IMR-90 (cell line): ENCODE measurements at regions not wholly inside any gene's neighbourhood (a gene's known extent, or its start where the extent isn't known, plus 50 kb on each side); places are given as distances from the start of the nearest gene placed in this dataset.

Experiments used
- ATAC-seq: fragments of 200-7000 bp; cut with Tn5 transposase; 2 replicates; pipeline ENCODE4 v1.9.1; 2020; ENCODE audit warnings: low read depth, mild to moderate bottlenecking, moderate library complexity
- BruUV-seq: library from RNA; stranded (reverse); fragments of 400-500 nt; replicated peaks from 2 replicates; lab custom pipeline; 2021; lab: Mats Ljungman, UMichigan
- CTCF ChIA-PET: fragments of 300-600 bp; formaldehyde crosslinking; extraction: SDS; loops from one replicate; lab custom pipeline; 2021; ENCODE audit warnings: antibody characterized with exemption; lab: Yijun Ruan, JAX
- POLR2A ChIA-PET: fragments of 300-600 bp; sonication (Branson Sonifier 250); formaldehyde crosslinking; loops from one replicate; lab custom pipeline; 2022; ENCODE audit warnings: antibody characterized with exemption; ENCODE audit not compliant: unreplicated experiment; lab: Charles Lee
- DNase-seq: peaks from one replicate; pipeline ENCODE4 v3.0.0; 2013
- H2AFZ ChIP-seq: replicated peaks from 2 replicates; pipeline ENCODE3; 2013; ENCODE audit warnings: low read length, mild to moderate bottlenecking; ENCODE audit not compliant: poor library complexity
- H2AK5ac ChIP-seq: 2 replicates; pipeline ENCODE4 v1.6.1; 2013; ENCODE audit warnings: low read depth, low read length, inconsistent platforms
- H2AK9ac ChIP-seq: replicated peaks from 2 replicates; pipeline ENCODE3; 2013; ENCODE audit warnings: mild to moderate bottlenecking, low read depth, low read length, moderate library complexity; ENCODE audit not compliant: poor library complexity
- H2BK120ac ChIP-seq: 2 replicates; pipeline ENCODE4 v1.6.1; 2013; ENCODE audit warnings: low read depth, low read length, inconsistent platforms
- H2BK15ac ChIP-seq: 3 replicates; pipeline ENCODE4 v1.6.1; 2013; ENCODE audit warnings: low read depth, low read length, inconsistent platforms
- H2BK20ac ChIP-seq: 2 replicates; pipeline ENCODE4 v1.6.1; 2013; ENCODE audit warnings: low read depth, mild to moderate bottlenecking, inconsistent platforms, low read length, moderate library complexity
- H2BK5ac ChIP-seq: 2 replicates; pipeline ENCODE4 v1.6.1; 2013; ENCODE audit warnings: mild to moderate bottlenecking, low read depth, low read length, inconsistent platforms; ENCODE audit not compliant: poor library complexity, severe bottlenecking
- H3K14ac ChIP-seq: replicated peaks from 2 replicates; pipeline ENCODE4 v1.6.1; 2013; ENCODE audit warnings: low read depth, low read length, inconsistent platforms
- H3K18ac ChIP-seq: 2 replicates; pipeline ENCODE4 v1.6.1; 2013; ENCODE audit warnings: low read depth, low read length, control low read depth
- H3K23ac ChIP-seq: 2 replicates; pipeline ENCODE4 v1.6.1; 2013; ENCODE audit warnings: low read depth, low read length, inconsistent platforms
- H3K27ac ChIP-seq: 2 replicates; pipeline ENCODE4 v1.5.1; 2013; ENCODE audit warnings: mild to moderate bottlenecking, control low read depth, low read length; ENCODE audit not compliant: insufficient read depth
- H3K27me3 ChIP-seq: 2 replicates; pipeline ENCODE4 v1.6.1; 2013; ENCODE audit warnings: low read length; ENCODE audit not compliant: control insufficient read depth, insufficient read depth
- H3K36me3 ChIP-seq: 2 replicates; pipeline ENCODE4 v1.6.1; 2013; ENCODE audit warnings: low read length, mixed read lengths; ENCODE audit not compliant: control insufficient read depth, insufficient read depth
- H3K4ac ChIP-seq: 2 replicates; pipeline ENCODE4 v1.6.1; 2013; ENCODE audit warnings: low read depth, low read length, inconsistent platforms
- H3K4me1 ChIP-seq: 2 replicates; pipeline ENCODE4 v1.6.1; 2013; ENCODE audit warnings: low read length, mixed read lengths; ENCODE audit not compliant: control insufficient read depth, insufficient read depth
- H3K4me2 ChIP-seq: 2 replicates; pipeline ENCODE4 v1.6.1; 2013; ENCODE audit warnings: low read depth, mild to moderate bottlenecking, control low read depth, low read length, moderate library complexity
- H3K4me3 ChIP-seq: 2 replicates; pipeline ENCODE4 v1.5.1; 2013; ENCODE audit warnings: low read depth, mild to moderate bottlenecking, control low read depth, low read length, moderate library complexity; ENCODE audit not compliant: insufficient read depth
- H3K56ac ChIP-seq: 2 replicates; pipeline ENCODE4 v1.6.1; 2013; ENCODE audit warnings: low read length, inconsistent platforms; ENCODE audit not compliant: insufficient read depth; ENCODE audit errors: extremely low read depth
- H3K79me1 ChIP-seq, 2 experiments: 2 replicates each; pipeline ENCODE4 v1.6.1; 2013; ENCODE audit warnings: low read length in 2 of 2, inconsistent platforms in 1 of 2, low read depth in 1 of 2
- H3K9ac ChIP-seq: 2 replicates; pipeline ENCODE4 v1.6.1; 2013; ENCODE audit warnings: low read depth, low read length, control low read depth
- H3K9me1 ChIP-seq: 2 replicates; pipeline ENCODE4 v1.6.1; 2013; ENCODE audit warnings: low read length, inconsistent platforms; ENCODE audit not compliant: insufficient read depth
- H3K9me3 ChIP-seq: 2 replicates; pipeline ENCODE4 v1.6.1; 2013; ENCODE audit warnings: low read length; ENCODE audit not compliant: control insufficient read depth, insufficient read depth
- H4K20me1 ChIP-seq: 2 replicates; pipeline ENCODE4 v1.6.1; 2013; ENCODE audit warnings: low read length, inconsistent platforms; ENCODE audit not compliant: insufficient read depth
- H4K5ac ChIP-seq: 2 replicates; pipeline ENCODE4 v1.6.1; 2013; ENCODE audit warnings: mild to moderate bottlenecking, low read depth, low read length, control low read depth
- H4K8ac ChIP-seq, 2 experiments: 2 replicates each; pipeline ENCODE4 v1.6.1; 2013; ENCODE audit warnings: low read depth in 2 of 2, low read length in 2 of 2, control low read depth in 1 of 2, inconsistent platforms in 1 of 2
- H4K91ac ChIP-seq: 2 replicates; pipeline ENCODE4 v1.6.1; 2013; ENCODE audit warnings: low read depth, low read length, inconsistent platforms; ENCODE audit not compliant: insufficient read depth
- BHLHE40 ChIP-seq: fragments of 150-350 bp; IDR thresholded peaks from 2 replicates; pipeline ENCODE4 v1.6.1; 2016; ENCODE audit warnings: mild to moderate bottlenecking, low read depth, low read length
- CEBPB ChIP-seq: IDR thresholded peaks from 2 replicates; pipeline ENCODE4 v1.6.1; 2012; ENCODE audit warnings: low read depth, low read length, improper control_type of control experiment
- CHD1 ChIP-seq: IDR thresholded peaks from 2 replicates; pipeline ENCODE4 v1.6.1; 2012; ENCODE audit warnings: low read depth, low read length, improper control_type of control experiment
- CTCF ChIP-seq: conservative IDR thresholded peaks from 2 replicates; pipeline ENCODE4 v1.5.1; 2012; ENCODE audit warnings: mild to moderate bottlenecking, low read depth, low read length, improper control_type of control experiment
- ELK1 ChIP-seq: fragments of 150-350 bp; IDR thresholded peaks from 2 replicates; pipeline ENCODE4 v1.6.1; 2016; ENCODE audit warnings: low read depth, mild to moderate bottlenecking, low read length, moderate library complexity, borderline replicate concordance
- FOS ChIP-seq: fragments of 150-350 bp; IDR thresholded peaks from 2 replicates; pipeline ENCODE4 v1.6.1; 2016; ENCODE audit warnings: low read depth, low read length
- MAFK ChIP-seq: IDR thresholded peaks from 2 replicates; pipeline ENCODE4 v1.6.1; 2012; ENCODE audit warnings: low read depth, low read length, improper control_type of control experiment
- MAZ ChIP-seq: IDR thresholded peaks from 2 replicates; pipeline ENCODE4 v1.6.1; 2012; ENCODE audit warnings: low read depth, mild to moderate bottlenecking, low read length, improper control_type of control experiment, moderate library complexity, borderline replicate concordance
- MXI1 ChIP-seq: IDR thresholded peaks from 2 replicates; pipeline ENCODE4 v1.6.1; 2012; ENCODE audit warnings: low read depth, mild to moderate bottlenecking, low read length, moderate library complexity, borderline replicate concordance
- NFE2L2 ChIP-seq: fragments of 150-350 bp; IDR thresholded peaks from 2 replicates; pipeline ENCODE4 v1.6.1; 2016; ENCODE audit warnings: low read depth, mild to moderate bottlenecking, low read length
- POLR2A ChIP-seq: IDR thresholded peaks from 2 replicates; pipeline ENCODE4 v1.6.1; 2012; ENCODE audit warnings: mild to moderate bottlenecking, low read depth, low read length
- RAD21 ChIP-seq: IDR thresholded peaks from 2 replicates; pipeline ENCODE4 v1.6.1; 2012; ENCODE audit warnings: low read length, improper control_type of control experiment
- RCOR1 ChIP-seq: IDR thresholded peaks from 2 replicates; pipeline ENCODE4 v1.6.1; 2012; ENCODE audit warnings: mild to moderate bottlenecking, low read length, improper control_type of control experiment; ENCODE audit not compliant: insufficient replicate concordance
- RFX5 ChIP-seq: IDR thresholded peaks from 2 replicates; pipeline ENCODE4 v1.8.0; 2012; ENCODE audit warnings: low read depth, mild to moderate bottlenecking, low read length, moderate library complexity
- SMC3 ChIP-seq: fragments of 150-350 bp; IDR thresholded peaks from 2 replicates; pipeline ENCODE4 v1.6.1; 2016; ENCODE audit warnings: low read depth, mild to moderate bottlenecking, antibody characterized with exemption, low read length, moderate library complexity
- WGBS, 2 experiments: methylation state at CpG; one replicate each; pipeline versions ENCODE4 v1.1.5 to v1.1.7; 2013; ENCODE audit warnings: missing lambda C conversion rate in 2 of 2; ENCODE audit not compliant: insufficient read length in 1 of 2; ENCODE audit errors: extremely low coverage in 2 of 2; 5-methylcytosine and 5-hydroxymethylcytosine counted together
- dilution Hi-C: fragments of 300-500 bp; cut with HindIII; formaldehyde crosslinking; loops from one replicate; pipeline ENCODE4 v1.14.3; 2018; ENCODE audit warnings: low sequenced_read_pairs; ENCODE audit not compliant: unreplicated experiment
- in situ Hi-C: fragments of 300-500 bp; cut with MboI; formaldehyde crosslinking; loops from 3 replicates; pipeline ENCODE4 v1.14.3; 2019; ENCODE audit warnings: low sequenced_read_pairs, inconsistent platforms, mixed read lengths
- intact Hi-C: fragments of 100-400 bp; cut with micrococcal nuclease; formaldehyde crosslinking; loops from 2 replicates; pipeline ENCODE4 v1.10.0; 2022
- TF ChIP-seq, protein P1 (sequence below): fragments of 150-350 bp; IDR thresholded peaks from 2 replicates; pipeline ENCODE4 v1.6.1; 2017; ENCODE audit warnings: mild to moderate bottlenecking, antibody characterized with exemption, low read length, low read depth

GRCh38 chr7:17040716-17041115 is 158.9 kb upstream of the AGR3 start:
- BruUV-seq: no TSS peak
- Histone ChIP-seq H2BK20ac (peak overlapping the region; percentile 45; the same call in 1 of the 2 replicates), H2BK120ac (peak overlapping the region; percentile 47; the same call in 1 of the 2 replicates), H4K8ac (0 out of 4 replicates have a peak overlapping the region, but pooled peaks of 1 of the 2 experiments have one; percentile 53), H4K91ac (no peak overlapping the region), H4K20me1 (no peaks in the 10 kb centered on the region), H2BK5ac (peak overlapping the region; percentile 39), H2AK5ac (no peak overlapping the region), H3K9me1 (peaks cover 3% of the 10 kb centered on the region; the same call in 1 of the 2 replicates), H3K18ac (no peak overlapping the region; the same call in 1 of the 2 replicates), H3K14ac (peak overlapping the region; percentile 10; the same call in 1 of the 2 replicates), H3K4me1 (peaks cover 7% of the 10 kb centered on the region), H3K4ac (peak overlapping the region; percentile 14; the same call in 1 of the 2 replicates), H3K23ac (no peak overlapping the region), H3K36me3 (no peaks in the 10 kb centered on the region), H3K4me2 (no peak overlapping the region), H2AK9ac (no peak overlapping the region), H3K27me3 (no peaks in the 10 kb centered on the region), H3K9ac (no peak overlapping the region), H3K56ac (no peak overlapping the region), H3K4me3 (no peak overlapping the region), H4K5ac (no peak overlapping the region), H3K27ac (no peak overlapping the region), H3K9me3 (no peaks in the 10 kb centered on the region), H3K79me1 (no peaks in the 10 kb centered on the region), H2BK15ac (no peak overlapping the region), H2AFZ (no peak overlapping the region)
- ChIA-PET CTCF (no interaction called here), POLR2A (no interaction called here)
- WGBS, 2 experiments: 52% methylated on average over 2 of the region's 4 CpGs; no CpG with 5 or more reads in 1 of the 2 experiments
- dilution Hi-C loops: no loop called here
- ATAC-seq (no peak), DNase-seq (no peak)
- in situ Hi-C loops: no loop called here
- TF ChIP-seq SMC3 (no peak), POLR2A (no peak), ELK1 (no peak), FOS (no peak), CTCF (no peak), RFX5 (no peak), RCOR1 (no peak), BHLHE40 (no peak), MAFK (no peak), NFE2L2 (no peak), CHD1 (no peak), MAZ (no peak), MXI1 (no peak), RAD21 (no peak), CEBPB (no peak)
- TF ChIP-seq, protein P1, sequence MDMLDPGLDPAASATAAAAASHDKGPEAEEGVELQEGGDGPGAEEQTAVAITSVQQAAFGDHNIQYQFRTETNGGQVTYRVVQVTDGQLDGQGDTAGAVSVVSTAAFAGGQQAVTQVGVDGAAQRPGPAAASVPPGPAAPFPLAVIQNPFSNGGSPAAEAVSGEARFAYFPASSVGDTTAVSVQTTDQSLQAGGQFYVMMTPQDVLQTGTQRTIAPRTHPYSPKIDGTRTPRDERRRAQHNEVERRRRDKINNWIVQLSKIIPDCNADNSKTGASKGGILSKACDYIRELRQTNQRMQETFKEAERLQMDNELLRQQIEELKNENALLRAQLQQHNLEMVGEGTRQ: no peak
- intact Hi-C loops: no loop called here
